Epithelial cell of esophagus (primary cell): ENCODE measurements at regions not wholly inside any gene's neighbourhood (a gene's known extent, or its start where the extent isn't known, plus 50 kb on each side); places are given as distances from the start of the nearest gene placed in this dataset.

Experiments
- DNase-seq: peaks from one replicate; pipeline ENCODE4 v3.0.0; 2010; ENCODE audit warnings: low read depth
- H3K4me3 ChIP-seq: 2 replicates; pipeline ENCODE4 v1.5.1; 2011; ENCODE audit warnings: mild to moderate bottlenecking, low read length, control low read depth
- CTCF ChIP-seq: IDR thresholded peaks from 2 replicates; pipeline ENCODE4 v1.5.1; 2011; ENCODE audit warnings: low read depth, mild to moderate bottlenecking, low read length, control low read depth, inconsistent platforms; ENCODE audit not compliant: insufficient read depth; ENCODE audit errors: missing control alignments

- no peak for TF ChIP-seq CTCF
- DNase-seq: no peak
- no peak overlapping the region for H3K4me3 ChIP-seq
Measured at GRCh38 chr12:102565555-102565954, 85.2 kb upstream of the IGF1 start.

GRCh38 chr12:102564026-102564425 lies 83.7 kb upstream of the IGF1 start:
- no peak for TF ChIP-seq CTCF
- peak; percentile 39 for DNase-seq
- H3K4me3 ChIP-seq: no peak overlapping the region

- no peak for TF ChIP-seq CTCF
- no peak overlapping the region for H3K4me3 ChIP-seq
- DNase-seq: no peak
Measured at GRCh38 chr12:102562836-102563425, 82.6 kb upstream of the IGF1 start.

GRCh38 chr12:102551186-102551585 lies 70.8 kb upstream of the IGF1 start:
- no peak overlapping the region for H3K4me3 ChIP-seq
- TF ChIP-seq CTCF: no peak
- no peak for DNase-seq

GRCh38 chr12:102549691-102550090 lies 69.3 kb upstream of the IGF1 start:
- TF ChIP-seq CTCF: no peak
- no peak overlapping the region for H3K4me3 ChIP-seq
- no peak for DNase-seq

GRCh38 chr12:102548543-102548942 lies 68.2 kb upstream of the IGF1 start:
- H3K4me3 ChIP-seq: no peak overlapping the region
- no peak for TF ChIP-seq CTCF
- DNase-seq: no peak

GRCh38 chr12:102543494-102544485 lies 63.4 kb upstream of the IGF1 start:
- TF ChIP-seq CTCF: no peak
- DNase-seq: no peak
- no peak overlapping the region for H3K4me3 ChIP-seq
